SJCRH30 (cell line): ENCODE measurements at regions not wholly inside any gene's neighbourhood (a gene's known extent, or its start where the extent isn't known, plus 50 kb on each side); places are given as distances from the start of the nearest gene placed in this dataset.
A peak's percentile ranks its signal among the peaks of the same experiment; 100 is the strongest.
"Not testable (repeated sequence)": the region's sequence is repeated elsewhere in the genome, so short reads cannot be mapped to it uniquely, and the experiment has no call there.

Experiments
- DNase-seq, 2 experiments: peaks; one replicate each; pipeline ENCODE4 v3.0.0-alpha.2; 2015 to 2020
- H3K27ac ChIP-seq: fragments of 250-450 bp; sonication (Bioruptor Pico); 2 replicates; pipeline ENCODE4 v1.5.1; 2020; ENCODE audit warnings: mild to moderate bottlenecking, moderate library complexity
- H3K27me3 ChIP-seq: fragments of 250-450 bp; sonication (Bioruptor Pico); 2 replicates; pipeline ENCODE4 v1.5.1; 2020; ENCODE audit warnings: mild to moderate bottlenecking, moderate library complexity
- H3K36me3 ChIP-seq: fragments of 250-450 bp; sonication (Bioruptor Pico); 2 replicates; pipeline ENCODE4 v1.5.1; 2020; ENCODE audit warnings: mild to moderate bottlenecking, moderate library complexity
- H3K4me1 ChIP-seq: fragments of 250-450 bp; sonication (Bioruptor Pico); 2 replicates; pipeline ENCODE4 v1.5.1; 2020; ENCODE audit warnings: mild to moderate bottlenecking, moderate library complexity
- H3K4me3 ChIP-seq: fragments of 250-450 bp; sonication (Bioruptor Pico); 2 replicates; pipeline ENCODE4 v1.5.1; 2020; ENCODE audit warnings: mild to moderate bottlenecking, moderate library complexity
- H3K9me3 ChIP-seq: fragments of 250-450 bp; sonication (Bioruptor Pico); replicated peaks from 2 replicates; pipeline ENCODE4 v1.5.1; 2020; ENCODE audit warnings: mild to moderate bottlenecking, moderate library complexity

- no peak overlapping the region for H3K27ac ChIP-seq
- H3K4me3 ChIP-seq, result no peak overlapping the region
- H3K27me3 ChIP-seq, result peaks cover 37% of the 10 kb centered on the region
- H3K36me3 ChIP-seq, result no peaks in the 10 kb centered on the region
- no peak for DNase-seq
- peaks cover 6% of the 10 kb centered on the region; the same call in 1 of the 2 replicates for H3K4me1 ChIP-seq
- H3K9me3 ChIP-seq, result no peaks in the 10 kb centered on the region
These were observed 50.7 kb upstream of the TAC4 start for GRCh38 chr17:49898366-49899190.

- H3K4me3 ChIP-seq, result no peak overlapping the region
- H3K4me1 ChIP-seq, result peaks cover 6% of the 10 kb centered on the region; the same call in 1 of the 2 replicates
- H3K27ac ChIP-seq, result no peak overlapping the region
- peaks cover 37% of the 10 kb centered on the region for H3K27me3 ChIP-seq
- no peaks in the 10 kb centered on the region for H3K36me3 ChIP-seq
- no peaks in the 10 kb centered on the region for H3K9me3 ChIP-seq
- DNase-seq, result no peak
These were observed 51.3 kb upstream of the TAC4 start for GRCh38 chr17:49899191-49899485.

DNA sequence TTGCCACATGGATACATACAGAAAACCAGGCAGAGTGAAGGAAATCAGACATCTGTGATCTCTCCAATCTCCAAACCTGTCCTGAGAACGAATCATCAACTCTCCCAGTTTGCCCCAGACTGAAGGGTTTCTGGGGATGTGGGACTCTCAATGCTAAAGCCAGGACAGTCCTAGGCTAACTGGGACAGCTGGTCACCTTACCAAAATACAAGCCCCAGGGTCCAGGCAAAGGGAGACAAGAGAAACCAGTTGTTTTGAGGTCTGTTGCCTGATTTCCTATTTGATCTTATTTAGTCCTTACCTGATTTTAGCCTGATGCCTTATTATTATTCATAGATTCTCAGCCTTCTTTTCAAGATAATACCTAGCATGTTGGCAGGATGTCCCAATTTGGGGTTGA, 51.7 kb upstream of the TAC4 start:
- no peak overlapping the region for H3K4me3 ChIP-seq
- peaks cover 6% of the 10 kb centered on the region; the same call in 1 of the 2 replicates for H3K4me1 ChIP-seq
- peaks cover 39% of the 10 kb centered on the region for H3K27me3 ChIP-seq
- H3K9me3 ChIP-seq, result no peaks in the 10 kb centered on the region
- DNase-seq, result no peak
- no peaks in the 10 kb centered on the region for H3K36me3 ChIP-seq
- no peak overlapping the region for H3K27ac ChIP-seq

GRCh38 chr17:49900801-49901200, 52.9 kb upstream of the TAC4 start:
- H3K27me3 ChIP-seq, result peaks cover 48% of the 10 kb centered on the region

DNA sequence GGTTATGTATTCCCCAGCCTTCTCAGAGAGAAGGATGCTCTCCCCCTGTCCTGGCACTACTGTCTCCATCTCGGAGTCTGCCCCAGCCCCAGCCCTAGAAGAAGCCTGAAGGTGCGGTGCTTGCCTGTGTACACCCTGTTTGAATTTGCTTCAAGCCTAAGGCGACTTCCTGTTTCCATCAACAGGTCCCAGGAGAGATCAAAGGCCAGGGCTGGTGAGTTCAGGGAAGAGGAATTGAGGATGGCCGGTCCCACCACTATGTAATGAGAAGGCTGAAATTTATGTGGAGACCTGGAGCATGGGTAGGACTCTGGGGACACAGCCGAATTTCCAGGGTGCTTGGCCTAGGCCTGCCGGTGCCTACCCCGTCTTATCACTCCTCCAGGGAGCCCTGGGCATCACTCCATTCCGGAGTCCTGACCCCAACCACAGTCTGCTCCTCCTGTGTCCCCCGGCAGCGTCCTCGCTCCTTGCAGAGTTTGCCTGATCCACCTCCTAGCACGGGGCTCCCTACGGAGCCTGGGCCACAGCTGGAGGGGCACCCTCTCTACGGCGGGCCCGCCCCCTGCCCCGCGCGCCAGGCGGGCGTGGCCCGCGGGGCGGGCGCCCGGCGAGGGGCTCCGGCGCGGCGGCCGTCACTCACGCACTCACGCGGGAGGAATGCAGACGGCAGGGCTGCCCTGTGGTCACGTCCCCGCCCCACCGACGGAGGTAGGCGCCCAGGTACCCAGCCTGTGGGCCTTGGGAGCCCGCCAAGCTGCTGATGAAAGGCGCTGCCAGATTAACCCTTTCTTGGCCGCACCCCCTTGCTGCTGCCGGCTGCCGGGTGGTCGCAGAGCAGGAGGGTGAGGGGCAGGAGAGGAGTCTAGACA, 53.8 kb upstream of the TAC4 start:
- Histone ChIP-seq H3K9me3 (no peaks in the 10 kb centered on the region), H3K36me3 (no peaks in the 10 kb centered on the region), H3K27ac (no peak overlapping the region), H3K4me1 (peaks cover 6% of the 10 kb centered on the region; the same call in 1 of the 2 replicates), H3K27me3 (peaks cover 48% of the 10 kb centered on the region), H3K4me3 (peak overlapping the region; percentile 47)
- DNase-seq, result peak in 1 of 2 experiments; percentile 18

More at GRCh38 chr17:49900801-49901200, 52.9 kb upstream of the TAC4 start:
- not testable (repeated sequence) for H3K4me3 ChIP-seq, H3K4me1 ChIP-seq, DNase-seq, H3K9me3 ChIP-seq, H3K27ac ChIP-seq, H3K36me3 ChIP-seq

GRCh38 chr17:49903523-49903922, 55.7 kb upstream of the TAC4 start:
- H3K9me3 ChIP-seq, result no peaks in the 10 kb centered on the region
- peaks cover 48% of the 10 kb centered on the region for H3K27me3 ChIP-seq
- no peaks in the 10 kb centered on the region for H3K36me3 ChIP-seq
- no peak for DNase-seq
- H3K27ac ChIP-seq, result no peak overlapping the region
- H3K4me1 ChIP-seq, result peaks cover 6% of the 10 kb centered on the region; the same call in 1 of the 2 replicates
- H3K4me3 ChIP-seq, result no peak overlapping the region

DNA sequence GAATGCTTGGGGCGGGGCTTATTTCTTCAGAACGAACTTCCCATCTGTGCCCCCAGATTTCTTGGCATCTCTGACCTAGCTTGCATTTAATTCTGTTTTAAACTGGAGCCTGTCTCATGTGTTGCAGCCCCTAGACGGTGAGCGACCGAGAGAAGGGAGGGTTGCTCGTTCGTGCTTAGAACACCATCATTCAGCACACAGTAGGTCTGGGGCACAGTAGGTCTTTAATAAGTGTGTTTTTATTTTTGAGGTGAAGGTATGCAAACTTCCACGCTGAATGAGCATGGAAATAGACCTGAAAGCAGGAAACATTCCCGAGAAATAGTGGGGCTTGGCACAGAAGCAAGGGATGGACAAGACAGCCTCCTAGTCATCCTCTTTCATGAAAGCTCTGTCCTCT, 57.0 kb upstream of the TAC4 start:
- Histone ChIP-seq H3K9me3 (no peaks in the 10 kb centered on the region), H3K36me3 (no peaks in the 10 kb centered on the region), H3K4me1 (peaks cover 6% of the 10 kb centered on the region; the same call in 1 of the 2 replicates), H3K27me3 (peaks cover 46% of the 10 kb centered on the region), H3K4me3 (no peak overlapping the region), H3K27ac (no peak overlapping the region)
- DNase-seq, result no peak

DNA sequence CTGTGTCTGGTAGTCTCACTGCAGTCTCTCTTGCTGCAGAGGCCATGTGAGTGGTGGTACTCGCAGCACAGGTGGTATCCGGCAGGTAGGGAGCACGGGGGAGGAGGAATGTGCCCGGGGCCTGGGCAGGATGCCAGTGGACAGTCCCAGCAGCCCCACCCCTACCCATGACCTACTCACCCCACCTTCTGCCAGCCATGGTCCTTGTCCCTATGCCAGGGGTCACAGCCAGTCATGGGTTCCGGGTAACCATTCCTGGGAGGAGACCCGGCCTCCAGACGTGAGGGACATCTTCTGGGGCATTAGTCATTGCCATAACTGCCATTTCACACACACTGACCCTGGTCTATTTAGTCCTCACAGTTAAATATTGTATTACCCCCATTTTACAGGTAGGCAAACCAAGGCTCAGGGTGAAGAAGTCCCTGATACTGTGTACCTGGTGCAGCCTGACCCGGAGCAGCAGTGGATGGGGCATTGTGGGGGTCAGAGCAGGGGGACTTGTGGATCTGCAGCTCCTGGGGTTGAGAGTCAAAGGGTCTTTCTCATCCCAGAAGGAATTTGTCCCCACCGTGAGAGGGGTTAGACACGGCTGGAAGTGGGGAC, 58.8 kb upstream of the TAC4 start:
- H3K36me3 ChIP-seq, result no peaks in the 10 kb centered on the region
- peaks cover 4% of the 10 kb centered on the region; the same call in 1 of the 2 replicates for H3K4me1 ChIP-seq
- DNase-seq, result no peak
- no peak overlapping the region for H3K27ac ChIP-seq
- no peaks in the 10 kb centered on the region for H3K9me3 ChIP-seq
- H3K4me3 ChIP-seq, result no peak overlapping the region
- peaks cover 36% of the 10 kb centered on the region for H3K27me3 ChIP-seq

DNA sequence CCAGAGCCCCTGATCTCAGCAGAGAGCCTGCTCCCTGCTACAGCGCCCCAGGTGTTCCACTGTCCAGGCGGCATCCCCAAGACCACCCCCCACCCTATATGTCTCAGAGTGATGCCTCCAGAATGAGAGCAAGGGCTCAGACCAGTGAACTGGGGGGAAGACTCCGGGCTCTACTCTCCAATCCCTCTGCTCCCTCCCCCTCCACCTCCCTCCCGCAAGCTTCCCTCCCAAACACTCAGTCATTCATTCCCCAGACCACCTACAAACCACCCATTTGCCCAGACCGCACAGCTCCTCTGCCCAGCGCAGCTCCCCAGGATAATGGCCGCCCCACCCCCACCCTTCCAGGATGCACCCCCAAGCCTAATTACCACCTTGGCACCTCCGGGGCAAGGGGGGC, 59.4 kb upstream of the TAC4 start:
- Histone ChIP-seq H3K27ac (no peak overlapping the region), H3K9me3 (no peaks in the 10 kb centered on the region), H3K4me3 (no peak overlapping the region), H3K27me3 (peaks cover 33% of the 10 kb centered on the region), H3K4me1 (peaks cover 1% of the 10 kb centered on the region; the same call in 1 of the 2 replicates), H3K36me3 (no peaks in the 10 kb centered on the region)
- DNase-seq, result no peak

- no peak for DNase-seq
- H3K9me3 ChIP-seq, result no peaks in the 10 kb centered on the region
- H3K4me3 ChIP-seq, result no peak overlapping the region
- no peak overlapping the region for H3K27ac ChIP-seq
- H3K4me1 ChIP-seq, result peaks cover 15% of the 10 kb centered on the region
- H3K36me3 ChIP-seq, result no peaks in the 10 kb centered on the region
- H3K27me3 ChIP-seq, result peaks cover 18% of the 10 kb centered on the region
These were observed 59.9 kb upstream of the DLX4 start for GRCh38 chr17:49908782-49909714.

DNA sequence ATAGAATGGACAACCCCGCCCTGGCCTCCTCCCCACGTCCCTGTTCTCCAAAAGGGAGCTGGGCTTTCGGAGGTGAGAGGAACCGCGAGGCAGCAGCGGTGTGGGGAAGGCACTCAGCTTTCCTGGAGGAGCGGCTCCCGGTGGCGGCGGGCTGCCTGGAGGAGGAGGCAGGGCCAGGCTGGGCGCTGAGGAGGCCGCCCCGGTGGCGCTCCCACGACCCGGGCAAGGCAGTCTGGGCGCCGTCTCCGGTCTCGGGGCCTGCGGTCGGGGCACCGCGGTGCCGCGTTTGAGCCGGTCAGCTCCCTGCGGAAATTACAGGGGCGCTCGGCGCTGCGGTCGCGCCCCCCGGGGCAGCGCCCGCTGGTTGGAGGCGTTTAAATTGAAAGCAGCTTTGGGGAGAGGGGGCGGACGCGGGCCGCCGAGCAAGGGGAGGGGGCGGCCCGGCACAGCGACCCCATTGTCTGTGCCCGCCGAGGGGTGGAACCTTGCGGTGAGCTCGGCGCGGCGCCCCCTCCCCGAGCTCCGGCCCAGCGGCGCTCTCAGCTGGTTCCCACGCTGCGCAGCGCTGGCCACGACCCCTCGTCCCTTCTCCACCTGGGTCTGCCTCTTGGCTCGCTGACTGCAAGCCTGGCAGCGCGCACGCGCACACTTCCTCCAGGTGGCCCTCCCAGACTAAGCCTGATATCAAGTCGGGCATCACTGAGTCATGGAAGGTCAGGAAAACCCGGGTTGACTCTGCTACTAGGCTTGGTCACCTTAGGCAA, 58.7 kb upstream of the DLX4 start:
- Histone ChIP-seq H3K9me3 (no peaks in the 10 kb centered on the region), H3K4me1 (peaks cover 26% of the 10 kb centered on the region), H3K36me3 (no peaks in the 10 kb centered on the region), H3K4me3 (no peak overlapping the region), H3K27me3 (peaks cover 6% of the 10 kb centered on the region), H3K27ac (no peak overlapping the region)
- no peak for DNase-seq

- no peaks in the 10 kb centered on the region for H3K36me3 ChIP-seq
- peaks cover 29% of the 10 kb centered on the region for H3K4me1 ChIP-seq
- peaks cover under 1% of the 10 kb centered on the region; the same call in 1 of the 2 replicates for H3K27me3 ChIP-seq
These were observed 58.2 kb upstream of the DLX4 start for GRCh38 chr17:49910858-49911204.

DNA sequence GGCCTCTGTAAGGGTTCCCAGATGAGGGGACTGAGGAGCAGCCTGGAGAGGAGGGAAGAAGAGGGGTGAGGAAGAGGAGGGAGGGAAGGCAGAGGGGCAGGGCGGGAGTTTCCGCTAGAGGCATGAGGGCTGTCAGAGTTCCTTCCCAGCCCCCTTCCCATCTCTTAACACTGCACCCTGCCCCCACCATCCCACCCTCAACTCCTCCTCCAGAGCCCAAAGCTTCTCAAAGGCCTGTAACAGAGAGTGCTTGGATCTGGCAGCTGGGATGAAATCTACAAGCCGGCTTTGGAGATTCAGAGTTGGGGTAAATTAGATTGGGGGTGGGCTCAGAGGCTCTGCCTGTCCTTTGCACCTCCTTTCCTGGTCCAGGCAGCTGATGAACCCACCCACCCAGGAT, 57.3 kb upstream of the DLX4 start:
- no peaks in the 10 kb centered on the region for H3K27me3 ChIP-seq
- H3K4me3 ChIP-seq, result no peak overlapping the region
- no peak for DNase-seq
- no peaks in the 10 kb centered on the region for H3K9me3 ChIP-seq
- no peak overlapping the region for H3K27ac ChIP-seq
- H3K36me3 ChIP-seq, result no peaks in the 10 kb centered on the region
- H3K4me1 ChIP-seq, result peaks cover 29% of the 10 kb centered on the region

More at GRCh38 chr17:49910858-49911204, 58.2 kb upstream of the DLX4 start:
- no peak overlapping the region for H3K4me3 ChIP-seq
- H3K9me3 ChIP-seq, result no peaks in the 10 kb centered on the region
- H3K27ac ChIP-seq, result no peak overlapping the region
- no peak for DNase-seq
